GM18507 (cell line): ENCODE measurements at regions not wholly inside any gene's neighbourhood (a gene's known extent, or its start where the extent isn't known, plus 50 kb on each side); places are given as distances from the start of the nearest gene placed in this dataset.

Source experiments
- DNase-seq: peaks from one replicate; pipeline ENCODE4 v3.0.0; 2011; ENCODE audit warnings: low read depth; ENCODE audit not compliant: insufficient read length; ENCODE audit errors: extremely low spot score
- FAIRE-seq: peaks from 2 replicates; lab custom pipeline; 2011; peaks lifted over from hg19 to GRCh38; lab: Jason Lieb, UNC

GRCh38 chr19:32254509-32254890 is 90.9 kb upstream of the ZNF507 start:
- DNase-seq, result no peak
- FAIRE-seq, result no peak

GRCh38 chr19:32255536-32256295 is 89.7 kb upstream of the ZNF507 start:
- FAIRE-seq, result no peak
- no peak for DNase-seq

- DNase-seq (no peak), FAIRE-seq (no peak)
Observed at GRCh38 chr19:32256341-32256975, 89.0 kb upstream of the ZNF507 start.

GRCh38 chr19:32257326-32258073 is 87.9 kb upstream of the ZNF507 start:
- DNase-seq, result no peak
- FAIRE-seq, result no peak

- DNase-seq, result no peak
- no peak for FAIRE-seq
Observed at GRCh38 chr19:32258167-32258566, 87.2 kb upstream of the ZNF507 start.

GRCh38 chr19:32264568-32264967 is 80.8 kb upstream of the ZNF507 start:
- FAIRE-seq (no peak), DNase-seq (no peak)

- no peak for FAIRE-seq
- no peak for DNase-seq
Observed at GRCh38 chr19:32265995-32266394, 79.4 kb upstream of the ZNF507 start.

GRCh38 chr19:32266460-32266859 is 79.0 kb upstream of the ZNF507 start:
- DNase-seq (no peak), FAIRE-seq (no peak)

- DNase-seq, result no peak
- FAIRE-seq, result no peak
Observed at GRCh38 chr19:32268381-32268780, 77.0 kb upstream of the ZNF507 start.

GRCh38 chr19:32269831-32270230 is 75.6 kb upstream of the ZNF507 start:
- FAIRE-seq (no peak), DNase-seq (no peak)

GRCh38 chr19:32273483-32273882 is 71.9 kb upstream of the ZNF507 start:
- FAIRE-seq (no peak), DNase-seq (no peak)

- FAIRE-seq, result no peak
- DNase-seq, result no peak
Observed at GRCh38 chr19:32287086-32287485, 58.3 kb upstream of the ZNF507 start.

GRCh38 chr19:32287811-32288227 is 57.6 kb upstream of the ZNF507 start:
- FAIRE-seq, result no peak
- DNase-seq, result no peak

GRCh38 chr19:32289566-32290210 is 55.7 kb upstream of the ZNF507 start:
- FAIRE-seq (no peak), DNase-seq (no peak)

- FAIRE-seq, result no peak
- DNase-seq, result no peak
Observed at GRCh38 chr19:32291876-32292275, 53.5 kb upstream of the ZNF507 start.

GRCh38 chr19:32294871-32295438 is 50.5 kb upstream of the ZNF507 start:
- no peak for DNase-seq
- FAIRE-seq, result no peak
